Liver (tissue), 3 donors: ENCODE measurements at regions not wholly inside any gene's neighbourhood (a gene's known extent, or its start where the extent isn't known, plus 50 kb on each side); places are given as distances from the start of the nearest gene placed in this dataset.

ENCODE experiments used
- EGR1 ChIP-seq, 2 donors: IDR thresholded peaks; 2 replicates each; pipeline ENCODE4 v1.6.1; 2016 to 2018; ENCODE audit warnings: antibody characterized with exemption in 2 of 2, low read depth in 2 of 2
- JUND ChIP-seq, 2 donors: IDR thresholded peaks; 2 replicates each; pipeline ENCODE4 v1.6.1; 2016; ENCODE audit warnings: antibody characterized with exemption in 2 of 2
- SP1 ChIP-seq: IDR thresholded peaks from 2 replicates; pipeline ENCODE4 v1.6.1; 2018; ENCODE audit warnings: antibody characterized with exemption, mild to moderate bottlenecking
- TF ChIP-seq, protein P1 (sequence below): fragments of 150-350 bp; IDR thresholded peaks from 2 replicates; pipeline ENCODE4 v1.5.1; 2017; ENCODE audit warnings: improper control_type of control experiment, low read depth, low read length; ENCODE audit not compliant: missing input control
- TF ChIP-seq, protein P2 (sequence below): IDR thresholded peaks from 2 replicates; pipeline ENCODE4 v1.6.1; 2016; ENCODE audit warnings: antibody characterized with exemption, mild to moderate bottlenecking
- donor health status: healthy.
- donor health status: healthy.

DNA sequence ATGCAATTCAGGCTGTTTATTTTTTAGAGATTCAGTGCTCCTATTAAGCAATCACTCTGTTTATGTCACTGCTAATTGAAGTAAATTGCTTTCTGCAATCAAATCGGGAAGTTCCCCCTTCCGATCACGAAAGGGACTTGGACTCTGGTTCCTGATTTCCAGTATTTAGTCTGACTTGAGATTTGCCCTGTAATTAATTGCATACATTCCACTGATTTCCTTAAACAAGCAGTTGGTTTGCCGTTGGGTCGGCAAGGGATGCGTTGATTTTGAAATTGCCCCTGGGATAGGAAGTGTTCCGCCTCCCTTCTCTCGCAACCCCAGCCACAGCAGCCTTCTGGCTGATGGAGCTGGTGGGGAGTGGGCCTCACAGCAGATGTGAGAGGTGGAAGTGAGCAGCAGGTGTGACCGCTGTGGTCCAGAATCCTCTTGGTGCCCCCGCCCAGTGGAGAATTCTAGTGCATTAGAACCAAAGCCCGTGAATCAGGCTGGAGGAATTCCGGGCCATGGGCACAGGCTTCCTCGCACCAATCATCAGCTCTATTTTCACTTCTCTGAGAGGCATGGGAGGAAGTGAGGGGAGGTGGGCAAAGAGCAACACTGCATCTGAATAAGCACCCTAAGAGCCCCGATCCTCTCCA, 102.5 kb downstream of the SPRY4 start:
- TF ChIP-seq, protein P1, sequence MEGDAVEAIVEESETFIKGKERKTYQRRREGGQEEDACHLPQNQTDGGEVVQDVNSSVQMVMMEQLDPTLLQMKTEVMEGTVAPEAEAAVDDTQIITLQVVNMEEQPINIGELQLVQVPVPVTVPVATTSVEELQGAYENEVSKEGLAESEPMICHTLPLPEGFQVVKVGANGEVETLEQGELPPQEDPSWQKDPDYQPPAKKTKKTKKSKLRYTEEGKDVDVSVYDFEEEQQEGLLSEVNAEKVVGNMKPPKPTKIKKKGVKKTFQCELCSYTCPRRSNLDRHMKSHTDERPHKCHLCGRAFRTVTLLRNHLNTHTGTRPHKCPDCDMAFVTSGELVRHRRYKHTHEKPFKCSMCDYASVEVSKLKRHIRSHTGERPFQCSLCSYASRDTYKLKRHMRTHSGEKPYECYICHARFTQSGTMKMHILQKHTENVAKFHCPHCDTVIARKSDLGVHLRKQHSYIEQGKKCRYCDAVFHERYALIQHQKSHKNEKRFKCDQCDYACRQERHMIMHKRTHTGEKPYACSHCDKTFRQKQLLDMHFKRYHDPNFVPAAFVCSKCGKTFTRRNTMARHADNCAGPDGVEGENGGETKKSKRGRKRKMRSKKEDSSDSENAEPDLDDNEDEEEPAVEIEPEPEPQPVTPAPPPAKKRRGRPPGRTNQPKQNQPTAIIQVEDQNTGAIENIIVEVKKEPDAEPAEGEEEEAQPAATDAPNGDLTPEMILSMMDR: no peak
- TF ChIP-seq EGR1 (IDR thresholded peaks at IDR 0.05; ENCODE audit: low read depth in 2 of 2) (no peak), SP1 (no peak), JUND (IDR thresholded peaks at IDR 0.05) (no peak)
- TF ChIP-seq, protein P2, sequence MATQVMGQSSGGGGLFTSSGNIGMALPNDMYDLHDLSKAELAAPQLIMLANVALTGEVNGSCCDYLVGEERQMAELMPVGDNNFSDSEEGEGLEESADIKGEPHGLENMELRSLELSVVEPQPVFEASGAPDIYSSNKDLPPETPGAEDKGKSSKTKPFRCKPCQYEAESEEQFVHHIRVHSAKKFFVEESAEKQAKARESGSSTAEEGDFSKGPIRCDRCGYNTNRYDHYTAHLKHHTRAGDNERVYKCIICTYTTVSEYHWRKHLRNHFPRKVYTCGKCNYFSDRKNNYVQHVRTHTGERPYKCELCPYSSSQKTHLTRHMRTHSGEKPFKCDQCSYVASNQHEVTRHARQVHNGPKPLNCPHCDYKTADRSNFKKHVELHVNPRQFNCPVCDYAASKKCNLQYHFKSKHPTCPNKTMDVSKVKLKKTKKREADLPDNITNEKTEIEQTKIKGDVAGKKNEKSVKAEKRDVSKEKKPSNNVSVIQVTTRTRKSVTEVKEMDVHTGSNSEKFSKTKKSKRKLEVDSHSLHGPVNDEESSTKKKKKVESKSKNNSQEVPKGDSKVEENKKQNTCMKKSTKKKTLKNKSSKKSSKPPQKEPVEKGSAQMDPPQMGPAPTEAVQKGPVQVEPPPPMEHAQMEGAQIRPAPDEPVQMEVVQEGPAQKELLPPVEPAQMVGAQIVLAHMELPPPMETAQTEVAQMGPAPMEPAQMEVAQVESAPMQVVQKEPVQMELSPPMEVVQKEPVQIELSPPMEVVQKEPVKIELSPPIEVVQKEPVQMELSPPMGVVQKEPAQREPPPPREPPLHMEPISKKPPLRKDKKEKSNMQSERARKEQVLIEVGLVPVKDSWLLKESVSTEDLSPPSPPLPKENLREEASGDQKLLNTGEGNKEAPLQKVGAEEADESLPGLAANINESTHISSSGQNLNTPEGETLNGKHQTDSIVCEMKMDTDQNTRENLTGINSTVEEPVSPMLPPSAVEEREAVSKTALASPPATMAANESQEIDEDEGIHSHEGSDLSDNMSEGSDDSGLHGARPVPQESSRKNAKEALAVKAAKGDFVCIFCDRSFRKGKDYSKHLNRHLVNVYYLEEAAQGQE: no peak
